ENCODE measurements at regions not wholly inside any gene's neighbourhood (a gene's known extent, or its start where the extent isn't known, plus 50 kb on each side); places are given as distances from the start of the nearest gene placed in this dataset.

DNA sequence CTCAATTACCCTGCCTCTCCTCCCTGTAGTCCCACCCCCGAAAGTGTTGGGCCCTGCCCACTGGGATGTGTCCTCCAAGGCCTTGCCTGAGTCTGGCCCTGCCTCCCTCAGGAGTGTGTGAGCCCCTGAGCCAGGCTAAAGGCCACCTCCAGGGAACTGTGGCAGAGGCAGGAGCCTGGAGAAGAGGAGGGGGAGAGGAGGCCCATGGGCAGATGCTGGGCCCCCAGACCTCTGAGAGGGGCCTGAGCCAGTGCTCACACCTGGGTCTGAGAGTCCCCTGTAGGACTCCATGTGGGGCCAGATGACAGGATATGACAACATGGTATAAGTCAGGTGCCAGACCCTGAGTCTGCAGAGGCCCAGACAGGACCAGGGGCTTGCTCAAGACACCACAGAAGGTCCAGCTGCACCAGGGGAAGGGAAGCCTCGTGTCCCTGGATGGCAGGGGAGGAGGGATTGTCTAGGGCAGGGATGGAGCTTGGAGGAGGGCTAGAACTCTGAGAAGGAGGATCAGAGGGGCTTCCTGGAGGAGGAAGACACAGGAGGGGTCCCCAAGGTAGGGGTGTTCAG is 217.9 kb downstream of the TBC1D2B start:
- H3K9ac ChIP-seq (ENCODE audit: low read length in 3 of 3) = no peak overlapping the region
- H3K4me1 ChIP-seq (ENCODE audit: control insufficient read depth in 2 of 3, insufficient read depth in 2 of 3, low read depth in 1 of 3, low read length in 3 of 3) = no peaks in the 10 kb centered on the region
- no peaks in the 10 kb centered on the region for H3K9me3 ChIP-seq (ENCODE audit: control insufficient read depth in 2 of 3, insufficient read depth in 1 of 3, low read length in 3 of 3)
- no peak overlapping the region for H3K4me3 ChIP-seq (ENCODE audit: low read length in 3 of 3)
- intact Hi-C loops (cut with DNase I) = no loop called here
- no peaks in the 10 kb centered on the region for H3K36me3 ChIP-seq (ENCODE audit: control insufficient read depth in 2 of 3, insufficient read depth in 3 of 3, low read length in 3 of 3)
- no peaks in the 10 kb centered on the region for H3K27me3 ChIP-seq (ENCODE audit: control insufficient read depth, insufficient read depth, low read length)
- H3K27ac ChIP-seq (ENCODE audit: low read depth in 2 of 2, low read length in 2 of 2) = no peak overlapping the region
- DNase-seq = peak in 2 of 5 donors; percentile 39 to 49
- no peak for FAIRE-seq
- TF ChIP-seq, protein P1, sequence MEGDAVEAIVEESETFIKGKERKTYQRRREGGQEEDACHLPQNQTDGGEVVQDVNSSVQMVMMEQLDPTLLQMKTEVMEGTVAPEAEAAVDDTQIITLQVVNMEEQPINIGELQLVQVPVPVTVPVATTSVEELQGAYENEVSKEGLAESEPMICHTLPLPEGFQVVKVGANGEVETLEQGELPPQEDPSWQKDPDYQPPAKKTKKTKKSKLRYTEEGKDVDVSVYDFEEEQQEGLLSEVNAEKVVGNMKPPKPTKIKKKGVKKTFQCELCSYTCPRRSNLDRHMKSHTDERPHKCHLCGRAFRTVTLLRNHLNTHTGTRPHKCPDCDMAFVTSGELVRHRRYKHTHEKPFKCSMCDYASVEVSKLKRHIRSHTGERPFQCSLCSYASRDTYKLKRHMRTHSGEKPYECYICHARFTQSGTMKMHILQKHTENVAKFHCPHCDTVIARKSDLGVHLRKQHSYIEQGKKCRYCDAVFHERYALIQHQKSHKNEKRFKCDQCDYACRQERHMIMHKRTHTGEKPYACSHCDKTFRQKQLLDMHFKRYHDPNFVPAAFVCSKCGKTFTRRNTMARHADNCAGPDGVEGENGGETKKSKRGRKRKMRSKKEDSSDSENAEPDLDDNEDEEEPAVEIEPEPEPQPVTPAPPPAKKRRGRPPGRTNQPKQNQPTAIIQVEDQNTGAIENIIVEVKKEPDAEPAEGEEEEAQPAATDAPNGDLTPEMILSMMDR (IDR thresholded peaks at IDR 0.05; ENCODE audit: borderline replicate concordance, extremely low read depth, insufficient read depth) = no peak

DNA sequence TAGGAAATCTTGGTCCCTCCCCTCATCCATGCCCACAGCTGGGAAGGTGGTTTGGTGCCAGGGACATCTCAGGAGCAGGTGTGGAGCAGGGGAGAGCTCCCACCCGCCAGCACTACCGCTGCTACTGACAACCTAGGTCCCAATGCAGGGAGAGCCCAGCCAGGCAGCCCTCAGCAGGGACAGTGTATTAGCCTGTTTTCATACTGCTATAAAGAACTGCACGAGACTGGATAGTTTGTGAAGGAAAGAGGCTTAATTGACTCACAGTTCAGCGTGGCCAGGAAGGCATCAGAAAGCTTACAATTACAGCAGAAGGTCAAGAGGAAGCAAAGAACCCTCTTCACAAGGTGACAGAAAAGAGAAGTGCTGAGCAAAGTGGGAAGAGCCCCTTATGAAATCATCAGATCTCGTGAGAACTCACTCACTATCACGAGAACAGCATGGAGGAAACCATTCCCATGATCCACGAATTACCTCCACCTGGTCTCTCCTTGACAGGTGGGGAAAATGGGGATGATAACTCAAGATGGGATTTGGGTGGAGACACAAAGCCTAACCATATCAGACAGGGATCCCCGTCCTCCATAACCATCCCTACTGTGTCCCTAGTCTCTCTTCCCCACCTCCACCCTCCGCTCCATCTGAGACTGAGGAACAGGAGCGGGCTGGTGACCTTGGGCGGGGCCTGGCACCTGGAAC is 218.6 kb downstream of the TBC1D2B start:
- H3K4me3 ChIP-seq (ENCODE audit: low read length in 3 of 3) = no peak overlapping the region
- intact Hi-C loops (cut with DNase I) = no loop called here
- DNase-seq = peak in 1 of 5 donors; percentile 30
- H3K27me3 ChIP-seq (ENCODE audit: control insufficient read depth, insufficient read depth, low read length) = no peaks in the 10 kb centered on the region
- no peaks in the 10 kb centered on the region for H3K9me3 ChIP-seq (ENCODE audit: control insufficient read depth in 2 of 3, insufficient read depth in 1 of 3, low read length in 3 of 3)
- no peaks in the 10 kb centered on the region for H3K36me3 ChIP-seq (ENCODE audit: control insufficient read depth in 2 of 3, insufficient read depth in 3 of 3, low read length in 3 of 3)
- no peak overlapping the region for H3K27ac ChIP-seq (ENCODE audit: low read depth in 2 of 2, low read length in 2 of 2)
- H3K9ac ChIP-seq (ENCODE audit: low read length in 3 of 3) = no peak overlapping the region
- FAIRE-seq = no peak
- TF ChIP-seq, protein P1 (IDR thresholded peaks at IDR 0.05; ENCODE audit: borderline replicate concordance, extremely low read depth, insufficient read depth) = no peak
- no peaks in the 10 kb centered on the region for H3K4me1 ChIP-seq (ENCODE audit: control insufficient read depth in 2 of 3, insufficient read depth in 2 of 3, low read depth in 1 of 3, low read length in 3 of 3)

DNA sequence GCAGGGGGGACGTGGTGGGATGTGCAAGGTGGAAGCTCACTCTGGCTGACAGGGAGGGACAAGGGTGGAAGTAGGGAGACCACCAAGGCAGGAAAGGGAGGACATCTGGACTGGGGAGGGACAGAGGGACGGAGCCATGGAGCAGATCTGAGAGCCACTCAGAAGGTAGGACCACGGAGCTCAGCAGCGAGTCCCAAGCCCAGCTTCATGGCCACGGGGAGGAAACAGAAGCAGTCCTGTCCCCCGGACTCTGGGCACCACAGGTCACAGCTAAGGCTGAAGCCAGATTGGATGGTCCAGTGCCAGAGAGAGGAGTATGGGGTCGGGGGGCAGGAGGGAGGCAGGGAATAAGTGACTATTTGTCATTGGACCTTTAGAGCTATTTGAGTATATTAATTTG is 220.1 kb downstream of the TBC1D2B start:
- no peak for FAIRE-seq
- H3K27ac ChIP-seq (ENCODE audit: low read depth in 2 of 2, low read length in 2 of 2) = no peak overlapping the region
- H3K9ac ChIP-seq (ENCODE audit: low read length in 3 of 3) = no peak overlapping the region
- no peak overlapping the region for H3K4me3 ChIP-seq (ENCODE audit: low read length in 3 of 3)
- no peaks in the 10 kb centered on the region for H3K36me3 ChIP-seq (ENCODE audit: control insufficient read depth in 2 of 3, insufficient read depth in 3 of 3, low read length in 3 of 3)
- no peaks in the 10 kb centered on the region for H3K9me3 ChIP-seq (ENCODE audit: control insufficient read depth in 2 of 3, insufficient read depth in 1 of 3, low read length in 3 of 3)
- H3K27me3 ChIP-seq (ENCODE audit: control insufficient read depth, insufficient read depth, low read length) = no peaks in the 10 kb centered on the region
- H3K4me1 ChIP-seq (ENCODE audit: control insufficient read depth in 2 of 3, insufficient read depth in 2 of 3, low read depth in 1 of 3, low read length in 3 of 3) = no peaks in the 10 kb centered on the region
- TF ChIP-seq, protein P1 (IDR thresholded peaks at IDR 0.05; ENCODE audit: borderline replicate concordance, extremely low read depth, insufficient read depth) = no peak
- peak in 1 of 5 donors; percentile 45 for DNase-seq
- intact Hi-C loops (cut with DNase I) = no loop called here

All from kidney (tissue), 13 donors.